ENCODE measurements at regions not wholly inside any gene's neighbourhood (a gene's known extent, or its start where the extent isn't known, plus 50 kb on each side); places are given as distances from the start of the nearest gene placed in this dataset.

DNA sequence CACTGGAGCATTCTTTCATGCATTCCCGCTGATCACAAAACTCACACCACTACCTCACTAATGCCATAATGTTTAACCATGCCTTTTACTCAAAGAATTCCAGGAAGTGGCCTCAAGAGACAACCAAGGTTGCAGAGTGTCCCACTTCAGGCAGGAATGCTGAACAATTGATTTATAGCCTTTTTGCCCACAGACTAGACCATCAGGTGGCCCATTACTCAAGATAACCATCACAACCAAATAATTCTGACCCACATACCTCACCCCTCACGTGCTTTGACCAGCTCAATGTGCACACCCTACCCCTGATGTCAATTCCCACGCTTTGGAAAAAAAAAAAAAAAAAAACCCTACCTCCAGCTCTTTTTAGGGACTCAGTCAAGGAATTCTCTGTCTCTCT lies 220.6 kb upstream of the UFL1 start:
- ChIA-PET POLR2A (no interaction called here), CTCF (no interaction called here)
- intact Hi-C loops (cut with micrococcal nuclease): no loop called here
- Mint-ChIP-seq H3K27me3 (no peaks in the 10 kb centered on the region), H3K36me3 (ENCODE audit: low read depth) (no peaks in the 10 kb centered on the region), H3K4me3 (no peak overlapping the region), H3K9me3 (no peaks in the 10 kb centered on the region), H3K4me1 (no peaks in the 10 kb centered on the region), H3K27ac (no peak overlapping the region)
- no peak for ATAC-seq (ENCODE audit: low read depth)
- TF ChIP-seq, protein P1, sequence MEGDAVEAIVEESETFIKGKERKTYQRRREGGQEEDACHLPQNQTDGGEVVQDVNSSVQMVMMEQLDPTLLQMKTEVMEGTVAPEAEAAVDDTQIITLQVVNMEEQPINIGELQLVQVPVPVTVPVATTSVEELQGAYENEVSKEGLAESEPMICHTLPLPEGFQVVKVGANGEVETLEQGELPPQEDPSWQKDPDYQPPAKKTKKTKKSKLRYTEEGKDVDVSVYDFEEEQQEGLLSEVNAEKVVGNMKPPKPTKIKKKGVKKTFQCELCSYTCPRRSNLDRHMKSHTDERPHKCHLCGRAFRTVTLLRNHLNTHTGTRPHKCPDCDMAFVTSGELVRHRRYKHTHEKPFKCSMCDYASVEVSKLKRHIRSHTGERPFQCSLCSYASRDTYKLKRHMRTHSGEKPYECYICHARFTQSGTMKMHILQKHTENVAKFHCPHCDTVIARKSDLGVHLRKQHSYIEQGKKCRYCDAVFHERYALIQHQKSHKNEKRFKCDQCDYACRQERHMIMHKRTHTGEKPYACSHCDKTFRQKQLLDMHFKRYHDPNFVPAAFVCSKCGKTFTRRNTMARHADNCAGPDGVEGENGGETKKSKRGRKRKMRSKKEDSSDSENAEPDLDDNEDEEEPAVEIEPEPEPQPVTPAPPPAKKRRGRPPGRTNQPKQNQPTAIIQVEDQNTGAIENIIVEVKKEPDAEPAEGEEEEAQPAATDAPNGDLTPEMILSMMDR (IDR thresholded peaks at IDR 0.05): no peak
- DNase-seq: no peak

DNA sequence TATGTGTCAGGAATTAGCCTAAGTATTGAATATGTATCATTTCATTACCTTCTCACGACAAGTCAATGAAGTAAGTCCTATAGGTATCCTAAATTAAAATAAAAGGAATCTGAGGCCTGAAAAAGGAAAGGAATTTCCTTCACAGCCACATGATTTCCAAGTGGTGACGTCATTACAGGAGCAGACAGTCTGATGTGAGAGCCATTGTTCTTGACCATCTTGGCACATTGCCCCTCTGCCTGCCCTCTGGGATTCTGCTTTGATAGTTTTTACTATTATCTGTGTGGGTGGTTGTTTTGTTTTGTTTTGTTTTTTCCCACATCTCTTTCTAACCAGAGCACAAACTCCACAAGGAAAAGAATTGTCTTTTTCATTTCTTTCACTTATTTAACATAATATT lies 219.8 kb upstream of the UFL1 start:
- Mint-ChIP-seq H3K27me3 (no peaks in the 10 kb centered on the region), H3K9me3 (no peaks in the 10 kb centered on the region), H3K4me3 (no peak overlapping the region), H3K36me3 (ENCODE audit: low read depth) (no peaks in the 10 kb centered on the region), H3K27ac (no peak overlapping the region), H3K4me1 (no peaks in the 10 kb centered on the region)
- no peak for DNase-seq
- ChIA-PET CTCF (no interaction called here), POLR2A (no interaction called here)
- intact Hi-C loops (cut with micrococcal nuclease): no loop called here
- ATAC-seq (ENCODE audit: low read depth): no peak
- TF ChIP-seq, protein P1 (IDR thresholded peaks at IDR 0.05): no peak

DNA sequence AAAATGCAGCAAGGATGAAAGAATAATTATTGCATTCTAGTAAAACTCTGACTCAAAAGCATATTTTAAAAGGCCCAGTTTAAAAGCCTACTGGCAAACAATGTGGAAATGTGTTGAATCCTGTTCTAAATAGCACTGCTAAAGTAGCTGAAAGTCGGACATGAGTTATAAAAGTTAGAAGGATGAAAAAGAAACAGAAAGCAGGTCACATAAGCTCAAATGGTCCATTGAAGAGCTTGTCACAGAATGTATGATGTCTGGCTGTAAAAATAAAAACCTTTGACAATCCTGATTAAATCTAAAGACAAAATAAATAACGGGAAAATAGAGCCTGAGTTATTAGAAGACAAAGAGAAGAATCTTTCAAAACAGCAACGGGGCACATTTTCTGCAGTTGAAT lies 218.6 kb upstream of the UFL1 start:
- Mint-ChIP-seq H3K36me3 (ENCODE audit: low read depth) (no peaks in the 10 kb centered on the region), H3K27ac (no peak overlapping the region), H3K9me3 (no peaks in the 10 kb centered on the region), H3K4me1 (no peaks in the 10 kb centered on the region), H3K27me3 (no peaks in the 10 kb centered on the region), H3K4me3 (no peak overlapping the region)
- ChIA-PET CTCF (no interaction called here), POLR2A (no interaction called here)
- ATAC-seq (ENCODE audit: low read depth) (no peak), DNase-seq (no peak)
- intact Hi-C loops (cut with micrococcal nuclease): no loop called here
- TF ChIP-seq, protein P1 (IDR thresholded peaks at IDR 0.05): no peak

DNA sequence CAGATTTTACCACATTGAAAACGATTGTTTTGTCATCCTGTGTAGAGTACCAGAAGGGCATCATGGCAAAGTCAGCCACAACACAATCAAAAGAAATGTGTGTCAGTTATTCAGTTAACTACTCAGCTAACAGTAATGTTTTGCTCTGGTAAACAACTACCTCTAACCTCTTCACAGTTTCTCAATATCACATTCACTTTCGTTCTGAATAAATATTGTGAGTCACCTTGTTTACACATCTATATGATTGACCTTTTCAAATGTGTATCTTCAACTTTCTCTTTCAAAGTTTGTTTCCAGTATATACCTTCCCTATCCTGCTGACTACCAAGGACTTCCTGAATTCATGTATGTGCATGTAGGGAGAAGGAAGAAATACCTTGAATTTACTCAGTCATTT lies 216.6 kb upstream of the UFL1 start:
- CTCF ChIA-PET: no interaction called here
- Mint-ChIP-seq H3K4me1 (no peaks in the 10 kb centered on the region), H3K36me3 (ENCODE audit: low read depth) (no peaks in the 10 kb centered on the region), H3K4me3 (no peak overlapping the region), H3K9me3 (no peaks in the 10 kb centered on the region), H3K27ac (no peak overlapping the region), H3K27me3 (no peaks in the 10 kb centered on the region)
- DNase-seq (no peak), ATAC-seq (ENCODE audit: low read depth) (no peak)
- intact Hi-C loops (cut with micrococcal nuclease): no loop called here
- POLR2A ChIA-PET: no interaction called here
- TF ChIP-seq, protein P1 (IDR thresholded peaks at IDR 0.05): no peak

DNA sequence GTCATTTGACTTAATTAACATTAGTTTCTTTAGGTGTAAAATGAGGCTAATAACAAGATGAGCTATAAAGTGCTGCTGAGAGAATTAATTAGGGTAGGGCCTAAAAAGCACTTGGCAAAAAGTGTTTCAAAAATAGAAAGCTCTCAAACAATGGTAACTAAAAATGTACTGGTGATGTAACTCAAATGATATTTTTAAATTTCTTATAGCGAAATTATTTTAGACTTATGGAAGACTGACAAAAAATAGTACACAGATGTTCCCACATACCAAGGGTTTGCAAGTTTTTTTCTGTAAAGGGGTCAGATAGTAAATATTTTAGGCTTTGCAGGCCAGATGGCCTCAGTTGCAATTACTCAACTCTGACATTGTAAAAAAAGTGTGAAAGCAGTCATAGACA lies 190.7 kb upstream of the UFL1 start:
- ChIA-PET CTCF (no interaction called here), POLR2A (no interaction called here)
- Mint-ChIP-seq H3K36me3 (ENCODE audit: low read depth) (no peaks in the 10 kb centered on the region), H3K4me1 (no peaks in the 10 kb centered on the region), H3K27ac (no peak overlapping the region), H3K4me3 (no peak overlapping the region), H3K9me3 (peaks cover 9% of the 10 kb centered on the region), H3K27me3 (no peaks in the 10 kb centered on the region)
- DNase-seq: no peak
- no peak for ATAC-seq (ENCODE audit: low read depth)
- intact Hi-C loops (cut with micrococcal nuclease): no loop called here
- TF ChIP-seq, protein P1 (IDR thresholded peaks at IDR 0.05): no peak
